ENCODE measurements at regions not wholly inside any gene's neighbourhood (a gene's known extent, or its start where the extent isn't known, plus 50 kb on each side); places are given as distances from the start of the nearest gene placed in this dataset.

DNA sequence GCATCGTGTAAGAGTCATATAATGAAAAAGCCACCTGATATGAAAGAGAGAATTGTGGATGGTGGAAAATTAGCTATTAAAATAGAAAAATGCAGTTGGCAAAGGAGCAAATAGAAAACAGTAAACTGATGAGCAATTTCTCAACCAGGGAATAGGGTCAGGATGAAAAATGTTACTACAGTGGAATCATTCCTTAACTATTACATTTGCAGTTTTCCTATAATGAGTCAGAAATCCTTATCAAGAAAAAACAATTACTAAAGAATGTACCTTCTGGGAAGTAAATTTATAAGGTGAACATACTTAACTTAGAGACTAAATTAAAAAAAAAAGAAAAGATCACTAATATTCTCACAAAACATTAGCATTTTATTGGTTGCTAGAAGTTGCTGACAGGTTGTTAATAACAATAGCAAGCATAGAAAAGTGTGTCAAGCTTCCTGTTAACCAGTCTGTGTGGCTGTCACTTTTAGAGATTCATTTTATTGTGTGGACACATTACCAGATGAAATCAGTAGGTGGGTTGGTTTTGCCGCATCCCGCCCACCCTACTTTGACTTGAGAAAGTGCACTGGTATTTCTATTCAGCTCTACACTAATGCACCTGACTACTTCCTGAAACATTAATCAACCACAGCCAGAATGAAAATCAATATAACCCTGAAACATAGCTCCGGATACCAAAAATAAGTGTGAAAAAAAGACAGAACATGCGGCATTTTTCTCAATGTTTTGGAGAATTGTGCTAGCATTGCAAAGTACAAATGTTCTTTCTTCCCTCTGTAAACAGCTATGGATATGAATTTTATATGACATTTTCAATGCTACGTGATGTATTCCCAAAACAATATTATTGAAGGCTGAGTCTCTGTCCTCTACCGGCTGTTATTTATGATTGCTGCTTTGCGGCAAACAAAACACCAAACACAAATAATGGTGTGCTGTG, 576.7 kb downstream of the SLC16A7 start:
- DNase-seq (no peak), ATAC-seq (replicated peaks in 1 of 2) (no peak)
- Mint-ChIP-seq H3K9me3 (no peaks in the 10 kb centered on the region), H3K4me3 (no peak overlapping the region), H3K27ac (no peak overlapping the region), H3K36me3 (ENCODE audit: insufficient read depth in 2 of 2) (no peaks in the 10 kb centered on the region), H3K4me1 (ENCODE audit: low read depth) (no peaks in the 10 kb centered on the region), H3K27me3 (ENCODE audit: low read depth) (no peaks in the 10 kb centered on the region)

DNA sequence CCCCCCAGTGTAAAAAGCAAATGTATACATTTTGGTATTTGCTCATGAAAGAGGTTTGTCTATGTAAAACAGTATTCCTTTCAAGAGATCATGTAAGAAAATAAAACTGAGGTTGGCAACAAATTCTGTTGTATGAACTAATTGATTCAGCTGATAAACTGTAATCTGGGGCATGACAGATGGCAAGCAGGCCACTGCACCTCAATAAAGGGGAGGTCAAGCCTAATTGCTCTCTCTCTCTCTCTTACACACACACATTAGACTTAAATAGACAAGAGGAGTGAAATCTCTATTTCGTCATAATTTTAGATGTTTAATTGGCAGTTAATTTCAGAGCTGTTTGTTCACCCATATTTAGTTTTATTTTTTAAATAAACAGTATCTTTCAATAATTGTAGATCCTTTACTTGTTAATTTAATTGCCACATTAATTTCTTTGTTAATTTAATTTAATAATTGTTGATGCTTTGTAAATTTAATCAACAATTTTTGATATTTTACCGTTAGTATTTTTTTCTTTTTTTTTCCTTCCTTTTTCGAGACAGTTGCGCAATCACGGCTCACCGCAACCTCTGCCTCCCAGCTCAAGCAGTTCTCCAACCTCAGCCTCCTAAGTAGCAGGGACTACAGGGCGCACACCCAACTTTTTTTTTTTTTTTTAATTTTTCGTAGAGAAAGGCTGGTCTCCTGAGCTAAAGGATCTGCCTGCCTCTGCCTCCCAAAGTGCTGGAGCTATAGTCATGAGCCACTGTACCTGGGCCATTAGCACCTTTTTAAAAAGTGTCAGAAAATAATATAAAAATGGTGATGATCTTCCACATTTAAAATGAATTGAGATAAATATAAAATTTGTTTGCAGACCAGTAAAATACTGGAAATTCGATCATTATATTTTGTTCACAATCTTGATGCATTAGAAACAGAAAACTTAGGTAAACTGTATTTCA, 577.7 kb downstream of the SLC16A7 start:
- DNase-seq (no peak), ATAC-seq (replicated peaks in 1 of 2) (no peak)
- Mint-ChIP-seq H3K4me3 (no peak overlapping the region), H3K27ac (no peak overlapping the region), H3K9me3 (peaks cover 0 to 2% of the 10 kb centered on the region in 2 donors), H3K4me1 (ENCODE audit: low read depth) (no peaks in the 10 kb centered on the region), H3K36me3 (ENCODE audit: insufficient read depth in 2 of 2) (no peaks in the 10 kb centered on the region), H3K27me3 (ENCODE audit: low read depth) (no peaks in the 10 kb centered on the region)

DNA sequence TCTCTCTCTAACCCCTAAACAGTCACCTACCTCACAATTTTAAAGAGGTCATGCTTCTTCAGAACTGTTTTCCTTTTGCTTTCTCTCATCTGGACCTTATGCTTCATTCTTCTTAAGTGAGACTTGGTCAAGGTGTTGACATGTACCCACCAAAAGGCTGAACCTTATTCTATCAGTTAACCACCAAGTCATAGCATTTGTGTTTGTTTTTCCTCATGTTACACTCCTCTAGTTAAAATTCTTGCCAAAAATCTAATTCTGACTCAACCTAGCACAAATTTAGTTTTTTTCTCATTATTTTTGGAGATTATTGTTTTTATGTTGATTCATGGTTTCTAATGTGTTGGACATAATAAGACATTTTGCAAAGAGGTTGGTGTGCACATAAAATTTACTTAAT, 578.6 kb downstream of the SLC16A7 start:
- H3K36me3 Mint-ChIP-seq (ENCODE audit: insufficient read depth in 2 of 2) = no peaks in the 10 kb centered on the region
- no peaks in the 10 kb centered on the region for H3K27me3 Mint-ChIP-seq (ENCODE audit: low read depth)
- H3K4me1 Mint-ChIP-seq (ENCODE audit: low read depth) = no peaks in the 10 kb centered on the region
- peaks cover 0 to 2% of the 10 kb centered on the region in 2 donors for H3K9me3 Mint-ChIP-seq
- ATAC-seq (replicated peaks in 1 of 2) (no peak), DNase-seq (no peak)
- no peak overlapping the region for H3K4me3 Mint-ChIP-seq
- H3K27ac Mint-ChIP-seq = no peak overlapping the region

DNA sequence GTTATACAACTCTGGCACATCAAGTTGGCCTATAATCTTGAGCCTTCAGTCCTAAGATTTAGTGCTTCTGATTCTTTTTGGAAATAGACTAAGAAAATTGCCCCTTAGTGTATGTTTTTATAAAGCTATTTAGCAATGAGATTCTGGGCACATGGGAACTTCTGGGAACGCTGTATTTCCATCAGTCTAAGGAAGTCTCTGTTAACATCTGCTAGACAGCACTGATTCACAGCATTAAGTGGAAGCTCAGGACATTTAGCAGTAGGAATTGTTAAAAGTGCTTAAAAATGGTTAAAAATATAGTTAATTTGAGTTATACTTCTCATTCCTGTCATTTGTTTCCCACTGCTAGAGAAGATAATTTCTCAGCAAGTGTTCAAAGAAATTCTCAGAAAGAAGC, 579.1 kb downstream of the SLC16A7 start:
- H3K27me3 Mint-ChIP-seq (ENCODE audit: low read depth) = no peaks in the 10 kb centered on the region
- no peaks in the 10 kb centered on the region for H3K36me3 Mint-ChIP-seq (ENCODE audit: insufficient read depth in 2 of 2)
- H3K27ac Mint-ChIP-seq = no peak overlapping the region
- H3K9me3 Mint-ChIP-seq = peaks cover 0 to 2% of the 10 kb centered on the region in 2 donors
- H3K4me3 Mint-ChIP-seq = no peak overlapping the region
- no peak for ATAC-seq (replicated peaks in 1 of 2)
- no peaks in the 10 kb centered on the region for H3K4me1 Mint-ChIP-seq (ENCODE audit: low read depth)
- no peak for DNase-seq

DNA sequence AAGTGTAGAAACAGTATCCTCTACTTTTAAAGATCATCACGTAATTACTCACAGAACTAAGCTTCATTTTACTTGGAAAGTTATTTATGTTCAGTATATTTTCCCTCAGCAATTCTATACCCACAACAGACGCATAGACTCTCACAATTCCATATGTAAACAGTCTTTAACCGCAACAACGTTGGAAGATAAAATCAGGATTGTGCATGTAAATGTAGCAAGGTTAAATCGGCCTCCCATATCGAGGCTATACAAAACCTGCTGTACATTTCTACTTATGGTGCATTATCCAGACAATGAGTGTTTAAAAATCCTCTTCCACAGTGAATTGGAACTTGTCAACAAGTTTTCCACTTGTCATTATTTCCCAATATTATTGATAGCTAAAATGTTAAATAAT, 581.1 kb downstream of the SLC16A7 start:
- H3K27ac Mint-ChIP-seq = no peak overlapping the region
- H3K36me3 Mint-ChIP-seq (ENCODE audit: insufficient read depth in 2 of 2) = no peaks in the 10 kb centered on the region
- H3K4me3 Mint-ChIP-seq = no peak overlapping the region
- no peak for DNase-seq
- ATAC-seq (replicated peaks in 1 of 2) = no peak
- no peaks in the 10 kb centered on the region for H3K4me1 Mint-ChIP-seq (ENCODE audit: low read depth)
- peaks cover 0 to 2% of the 10 kb centered on the region in 2 donors for H3K9me3 Mint-ChIP-seq
- H3K27me3 Mint-ChIP-seq (ENCODE audit: low read depth) = no peaks in the 10 kb centered on the region

DNA sequence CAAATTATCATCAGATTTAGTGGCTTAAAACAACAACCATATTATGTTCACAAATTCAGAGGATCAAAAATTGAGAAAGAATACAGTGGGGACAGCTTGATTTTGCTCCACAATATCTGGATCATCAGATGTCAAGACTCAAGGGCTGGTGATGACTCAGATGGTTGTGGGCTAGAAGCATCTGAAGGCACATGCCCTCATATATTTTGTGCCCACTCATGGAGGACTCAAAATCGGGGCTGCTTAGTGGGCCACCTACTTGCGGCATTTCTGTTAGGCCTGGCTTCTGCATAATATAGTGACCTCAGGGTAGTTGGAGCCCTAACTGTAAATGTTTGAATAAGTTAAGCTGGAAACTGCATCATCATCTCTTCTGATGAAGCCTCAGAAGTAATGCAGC, 584.5 kb downstream of the SLC16A7 start:
- H3K9me3 Mint-ChIP-seq = peaks cover 0 to 4% of the 10 kb centered on the region in 2 donors
- no peaks in the 10 kb centered on the region for H3K27me3 Mint-ChIP-seq (ENCODE audit: low read depth)
- no peaks in the 10 kb centered on the region for H3K36me3 Mint-ChIP-seq (ENCODE audit: insufficient read depth in 2 of 2)
- H3K4me3 Mint-ChIP-seq = no peak overlapping the region
- DNase-seq = no peak
- H3K4me1 Mint-ChIP-seq (ENCODE audit: low read depth) = no peaks in the 10 kb centered on the region
- H3K27ac Mint-ChIP-seq = no peak overlapping the region
- ATAC-seq (replicated peaks in 1 of 2) = no peak

DNA sequence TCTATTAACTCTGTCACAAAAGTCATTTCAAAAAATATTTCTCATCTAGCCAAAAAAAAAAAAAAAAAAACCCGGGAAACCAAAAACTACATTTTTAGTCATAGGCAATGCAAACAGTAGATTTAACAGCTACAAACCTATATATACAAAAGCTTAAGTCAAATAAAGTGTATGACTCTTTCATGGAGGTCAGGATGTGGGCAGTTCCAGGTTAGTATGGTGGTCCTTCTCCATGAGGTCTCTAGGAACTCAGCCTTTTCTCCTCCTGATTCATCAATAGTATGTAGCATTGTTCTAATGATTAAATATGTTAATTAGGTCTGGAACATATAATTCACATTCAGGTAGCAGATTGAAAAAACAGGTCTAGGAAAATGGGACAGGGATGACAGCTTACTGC, 586.5 kb downstream of the SLC16A7 start:
- ATAC-seq (replicated peaks in 1 of 2) = no peak
- Mint-ChIP-seq H3K4me1 (ENCODE audit: low read depth) (no peaks in the 10 kb centered on the region), H3K27me3 (ENCODE audit: low read depth) (no peaks in the 10 kb centered on the region), H3K36me3 (ENCODE audit: insufficient read depth in 2 of 2) (no peaks in the 10 kb centered on the region), H3K27ac (no peak overlapping the region), H3K4me3 (no peak overlapping the region), H3K9me3 (peaks cover 0 to 4% of the 10 kb centered on the region in 2 donors)
- DNase-seq = no peak

DNA sequence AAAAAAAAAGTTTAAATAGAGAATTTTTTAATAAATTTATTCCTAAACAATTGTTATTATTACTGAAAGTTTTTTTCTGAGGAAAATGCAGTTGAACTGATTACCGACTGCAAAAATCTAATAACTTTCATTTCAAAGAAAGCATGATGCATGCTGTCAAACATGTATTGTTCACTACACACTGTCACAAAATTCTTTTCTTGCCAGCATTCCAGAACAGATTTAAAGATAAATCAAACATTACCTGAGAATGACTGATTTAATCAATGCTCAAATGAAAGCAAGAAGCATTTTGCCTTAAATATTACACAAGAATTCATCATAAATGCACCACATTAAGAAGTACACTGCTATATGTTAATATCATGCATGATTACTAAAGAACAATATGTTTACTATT, 588.3 kb downstream of the SLC16A7 start:
- H3K4me3 Mint-ChIP-seq = no peak overlapping the region
- no peak for ATAC-seq (replicated peaks in 1 of 2)
- H3K4me1 Mint-ChIP-seq (ENCODE audit: low read depth) = no peaks in the 10 kb centered on the region
- DNase-seq = no peak
- peaks cover 0 to 2% of the 10 kb centered on the region in 2 donors for H3K9me3 Mint-ChIP-seq
- no peaks in the 10 kb centered on the region for H3K36me3 Mint-ChIP-seq (ENCODE audit: insufficient read depth in 2 of 2)
- no peaks in the 10 kb centered on the region for H3K27me3 Mint-ChIP-seq (ENCODE audit: low read depth)
- H3K27ac Mint-ChIP-seq = no peak overlapping the region

DNA sequence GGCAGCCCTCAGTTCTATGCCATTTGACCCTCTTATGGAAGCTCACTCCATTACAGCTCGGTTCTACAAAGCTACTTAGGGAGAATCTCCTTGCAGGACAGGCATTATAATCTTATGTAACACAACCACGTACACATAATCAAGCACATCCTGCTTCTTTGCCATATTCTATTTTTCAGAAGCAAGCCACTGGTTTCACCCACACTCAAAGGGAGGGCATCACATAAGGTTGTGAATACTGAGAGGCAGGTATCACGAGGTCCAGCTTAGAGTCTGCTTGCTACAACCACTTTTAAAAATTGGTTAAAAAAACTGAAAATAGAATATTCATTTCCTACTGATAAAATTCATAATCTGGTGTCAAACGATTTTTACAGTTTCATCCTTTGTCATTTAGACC, 589.2 kb downstream of the SLC16A7 start:
- H3K27me3 Mint-ChIP-seq (ENCODE audit: low read depth) = no peaks in the 10 kb centered on the region
- peaks cover 0 to 2% of the 10 kb centered on the region in 2 donors for H3K9me3 Mint-ChIP-seq
- DNase-seq (no peak), ATAC-seq (replicated peaks in 1 of 2) (no peak)
- no peak overlapping the region for H3K4me3 Mint-ChIP-seq
- H3K27ac Mint-ChIP-seq = no peak overlapping the region
- H3K36me3 Mint-ChIP-seq (ENCODE audit: insufficient read depth in 2 of 2) = no peaks in the 10 kb centered on the region
- no peaks in the 10 kb centered on the region for H3K4me1 Mint-ChIP-seq (ENCODE audit: low read depth)

DNA sequence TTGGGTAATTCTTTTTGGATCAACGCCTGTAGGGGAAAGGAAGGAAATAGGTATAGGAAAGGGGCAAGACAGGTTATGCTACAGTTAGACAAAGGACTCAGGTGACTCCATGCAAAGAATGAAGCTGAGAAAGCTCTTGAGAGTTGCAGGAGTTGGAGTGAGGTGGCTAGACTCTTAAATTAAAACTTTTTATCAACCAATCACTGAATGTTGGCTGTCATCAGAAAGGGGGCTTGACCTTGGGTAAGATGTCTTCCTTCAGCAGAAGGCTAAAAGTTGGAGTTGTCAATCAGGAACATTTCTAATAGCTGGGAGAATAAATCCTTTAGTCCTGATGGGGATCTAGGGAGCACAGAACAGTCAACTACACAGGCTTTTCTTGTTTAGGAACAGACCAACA, 595.4 kb downstream of the SLC16A7 start:
- no peak for ATAC-seq (replicated peaks in 1 of 2)
- peaks cover 0 to 4% of the 10 kb centered on the region in 2 donors for H3K9me3 Mint-ChIP-seq

DNA sequence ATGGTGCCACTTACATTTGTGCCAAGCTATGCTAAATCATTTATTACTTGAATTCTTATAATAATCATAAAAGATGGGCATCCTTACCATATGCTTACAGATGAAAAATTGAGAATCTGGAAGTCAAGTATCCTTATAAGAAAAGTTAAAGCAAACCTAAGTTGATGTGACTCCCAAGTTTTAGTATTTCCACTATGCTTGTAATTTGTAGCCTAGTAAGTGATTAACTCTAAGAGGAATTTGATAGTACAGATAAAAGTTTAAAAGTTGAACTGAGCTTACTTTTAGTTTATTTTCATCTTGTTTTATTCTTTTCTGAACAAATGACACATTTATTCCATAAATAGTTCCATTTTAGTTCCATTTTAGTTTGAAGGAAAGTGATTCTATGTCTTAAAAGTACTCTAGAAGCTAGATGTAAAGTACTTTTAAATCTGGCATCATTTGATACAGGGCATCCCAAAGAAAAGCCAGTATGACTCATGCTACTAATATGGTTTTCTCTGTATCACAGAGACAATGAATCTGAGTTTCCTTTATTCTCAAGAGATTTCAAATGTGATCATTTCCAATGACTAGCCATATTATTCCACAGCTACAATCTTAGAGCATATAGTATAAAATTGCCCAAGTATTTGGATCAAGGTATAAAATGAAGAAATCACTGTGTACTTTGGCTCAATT, 596.0 kb downstream of the SLC16A7 start:
- no peak overlapping the region for H3K4me3 Mint-ChIP-seq
- no peaks in the 10 kb centered on the region for H3K27me3 Mint-ChIP-seq (ENCODE audit: low read depth)
- H3K4me1 Mint-ChIP-seq (ENCODE audit: low read depth) = no peaks in the 10 kb centered on the region
- H3K27ac Mint-ChIP-seq = no peak overlapping the region
- no peak for ATAC-seq (replicated peaks in 1 of 2)
- peaks cover 0 to 4% of the 10 kb centered on the region in 2 donors for H3K9me3 Mint-ChIP-seq
- no peaks in the 10 kb centered on the region for H3K36me3 Mint-ChIP-seq (ENCODE audit: insufficient read depth in 2 of 2)
- DNase-seq = no peak

More for the DNA sequence above, 595.4 kb downstream of the SLC16A7 start:
- no peaks in the 10 kb centered on the region for H3K27me3 Mint-ChIP-seq (ENCODE audit: low read depth)
- H3K4me1 Mint-ChIP-seq (ENCODE audit: low read depth) = no peaks in the 10 kb centered on the region
- H3K27ac Mint-ChIP-seq = no peak overlapping the region
- H3K36me3 Mint-ChIP-seq (ENCODE audit: insufficient read depth in 2 of 2) = no peaks in the 10 kb centered on the region
- H3K4me3 Mint-ChIP-seq = no peak overlapping the region
- DNase-seq = no peak

DNA sequence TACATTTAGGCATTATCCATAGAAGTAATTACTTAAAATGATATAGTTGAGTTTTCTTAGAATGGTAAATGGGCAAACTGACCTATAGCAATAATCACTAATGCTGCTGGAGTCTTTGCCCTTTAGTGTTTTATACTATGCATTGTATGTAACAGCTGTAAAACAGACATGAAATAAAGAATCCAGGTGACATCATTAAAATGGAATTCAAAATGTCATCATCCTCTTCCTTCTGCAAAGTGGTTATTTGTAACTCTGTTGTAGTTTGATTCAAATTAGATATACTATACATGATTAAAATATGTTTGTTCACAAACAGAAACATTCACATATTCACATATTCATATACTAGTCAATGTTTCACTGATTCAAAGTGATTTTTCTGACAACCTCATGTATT, 598.8 kb downstream of the SLC16A7 start:
- Mint-ChIP-seq H3K36me3 (ENCODE audit: insufficient read depth in 2 of 2) (no peaks in the 10 kb centered on the region), H3K4me3 (no peak overlapping the region), H3K9me3 (peaks cover 0 to 4% of the 10 kb centered on the region in 2 donors), H3K27me3 (ENCODE audit: low read depth) (no peaks in the 10 kb centered on the region), H3K4me1 (ENCODE audit: low read depth) (no peaks in the 10 kb centered on the region), H3K27ac (no peak overlapping the region)
- no peak for ATAC-seq (replicated peaks in 1 of 2)
- no peak for DNase-seq

DNA sequence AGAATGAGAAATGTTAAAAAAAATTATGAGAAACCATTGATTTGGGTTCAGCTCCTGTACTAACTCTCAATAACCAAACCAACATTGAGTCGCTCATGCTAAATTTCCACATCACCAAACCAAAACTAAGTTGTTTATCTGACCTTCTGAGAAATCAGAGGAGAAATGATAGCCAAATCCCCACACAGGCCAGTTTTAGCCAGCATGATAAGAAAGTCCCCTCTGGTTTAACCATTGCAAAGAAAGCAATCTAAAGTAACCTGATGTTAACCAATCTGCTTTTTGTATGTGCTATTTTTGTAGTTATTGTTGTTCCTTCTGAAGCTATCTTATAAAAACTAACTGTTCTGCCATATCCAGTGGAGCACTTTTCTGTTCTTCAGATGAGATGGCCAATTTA, 599.7 kb downstream of the SLC16A7 start:
- peaks cover 0 to 4% of the 10 kb centered on the region in 2 donors for H3K9me3 Mint-ChIP-seq
- no peaks in the 10 kb centered on the region for H3K4me1 Mint-ChIP-seq (ENCODE audit: low read depth)
- DNase-seq = no peak
- H3K27me3 Mint-ChIP-seq (ENCODE audit: low read depth) = no peaks in the 10 kb centered on the region
- no peak for ATAC-seq (replicated peaks in 1 of 2)
- H3K36me3 Mint-ChIP-seq (ENCODE audit: insufficient read depth in 2 of 2) = no peaks in the 10 kb centered on the region
- H3K27ac Mint-ChIP-seq = no peak overlapping the region
- no peak overlapping the region for H3K4me3 Mint-ChIP-seq

Measured in activated T-cell treated with anti-CD3 and anti-CD28 coated beads, Interleukin-2, amount 50 U/mL, for 72 hours (primary cell).